ENCODE measurements at regions not wholly inside any gene's neighbourhood (a gene's known extent, or its start where the extent isn't known, plus 50 kb on each side); places are given as distances from the start of the nearest gene placed in this dataset.

DNA sequence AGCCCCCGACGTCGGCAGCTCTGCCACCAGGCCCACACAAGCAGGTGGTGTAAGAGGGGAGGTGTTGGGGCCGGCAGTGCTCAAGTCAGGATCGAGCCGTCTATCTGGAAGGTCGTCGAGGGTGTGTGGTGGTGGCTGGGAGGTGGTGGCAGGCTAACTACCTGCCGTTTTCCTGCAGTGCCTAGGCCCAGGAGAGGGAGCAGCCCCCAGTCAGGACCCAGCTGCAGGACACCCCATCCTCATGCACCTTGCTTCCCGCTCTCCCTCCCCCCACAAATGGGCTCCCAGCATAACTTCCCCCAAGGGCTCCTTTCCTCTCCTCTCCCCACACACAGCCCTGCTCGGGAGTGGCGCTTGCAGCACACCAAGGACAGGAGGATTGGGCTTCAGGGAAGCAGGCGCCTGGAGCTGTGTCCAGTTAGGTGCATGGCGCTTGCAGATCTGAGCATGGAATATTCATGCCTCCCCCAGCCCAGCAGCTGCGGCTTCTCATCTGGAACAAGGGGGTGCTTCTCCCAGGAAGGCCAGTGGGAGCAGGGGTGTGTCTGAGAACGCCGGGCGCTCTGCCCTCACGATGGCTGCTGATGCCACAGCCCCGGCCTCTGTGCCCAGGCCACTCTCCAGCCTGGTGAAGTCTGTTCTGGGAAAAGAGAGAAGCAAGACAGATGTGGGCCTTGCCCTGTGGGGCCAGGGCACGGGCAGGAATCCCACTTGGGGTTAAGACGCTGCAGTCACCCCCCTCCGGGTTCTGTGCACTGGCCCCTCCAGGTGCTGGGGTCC is 127.7 kb downstream of the IGLL1 start:
- no peak for TF ChIP-seq EZH2 (IDR thresholded peaks at IDR 0.05)
- TF ChIP-seq, protein P1, sequence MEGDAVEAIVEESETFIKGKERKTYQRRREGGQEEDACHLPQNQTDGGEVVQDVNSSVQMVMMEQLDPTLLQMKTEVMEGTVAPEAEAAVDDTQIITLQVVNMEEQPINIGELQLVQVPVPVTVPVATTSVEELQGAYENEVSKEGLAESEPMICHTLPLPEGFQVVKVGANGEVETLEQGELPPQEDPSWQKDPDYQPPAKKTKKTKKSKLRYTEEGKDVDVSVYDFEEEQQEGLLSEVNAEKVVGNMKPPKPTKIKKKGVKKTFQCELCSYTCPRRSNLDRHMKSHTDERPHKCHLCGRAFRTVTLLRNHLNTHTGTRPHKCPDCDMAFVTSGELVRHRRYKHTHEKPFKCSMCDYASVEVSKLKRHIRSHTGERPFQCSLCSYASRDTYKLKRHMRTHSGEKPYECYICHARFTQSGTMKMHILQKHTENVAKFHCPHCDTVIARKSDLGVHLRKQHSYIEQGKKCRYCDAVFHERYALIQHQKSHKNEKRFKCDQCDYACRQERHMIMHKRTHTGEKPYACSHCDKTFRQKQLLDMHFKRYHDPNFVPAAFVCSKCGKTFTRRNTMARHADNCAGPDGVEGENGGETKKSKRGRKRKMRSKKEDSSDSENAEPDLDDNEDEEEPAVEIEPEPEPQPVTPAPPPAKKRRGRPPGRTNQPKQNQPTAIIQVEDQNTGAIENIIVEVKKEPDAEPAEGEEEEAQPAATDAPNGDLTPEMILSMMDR (IDR thresholded peaks at IDR 0.05), result no peak
- TF ChIP-seq EZH2phosphoT487 (IDR thresholded peaks at IDR 0.05), result no peak

Data from neural progenitor cell (in vitro differentiated cells).